ENCODE measurements at regions not wholly inside any gene's neighbourhood (a gene's known extent, or its start where the extent isn't known, plus 50 kb on each side); places are given as distances from the start of the nearest gene placed in this dataset.

DNA sequence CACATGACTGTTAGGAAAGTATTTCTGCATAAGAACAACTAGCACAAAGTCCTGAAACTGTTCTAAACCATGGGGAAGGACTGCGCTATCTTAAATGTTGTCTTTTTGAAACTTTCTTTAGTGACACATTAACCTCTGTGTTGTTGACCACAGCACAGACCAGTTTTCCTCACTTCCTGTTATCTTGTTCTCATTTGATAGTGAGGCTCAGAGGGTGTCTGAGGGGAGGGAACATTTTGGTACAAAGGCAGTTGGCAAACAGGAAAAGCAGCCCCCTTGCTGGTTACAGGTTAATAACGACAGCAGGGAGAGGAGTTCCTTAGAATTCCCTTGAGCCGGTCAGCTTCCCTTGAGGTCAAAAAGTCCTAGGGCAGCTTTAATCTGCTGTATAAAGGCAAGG is 143.5 kb upstream of the BMP2 start:
- CTCF ChIA-PET = no interaction called here
- H3K4me3 ChIP-seq = no peak overlapping the region
- POLR2A ChIA-PET = no interaction called here
- H3K4me2 ChIP-seq = no peak overlapping the region
- no peak for ATAC-seq
- WGBS (ENCODE audit: missing lambda C conversion rate) = 14% methylated on average over 3 of the region's 3 CpGs
- no peaks in the 10 kb centered on the region for H3K9me3 ChIP-seq
- no peak for FAIRE-seq
- H3K27ac ChIP-seq = no peak overlapping the region
- TF ChIP-seq EHF (CRISPR knock-in tag; IDR thresholded peaks at IDR 0.05) (no peak), MYC (IDR thresholded peaks at IDR 0.05; ENCODE audit: borderline replicate concordance, low read length) (no peak), NR3C1 (IDR thresholded peaks at IDR 0.05) (no peak), POLR2AphosphoS2 (conservative IDR thresholded peaks at IDR 0.05; ENCODE audit: low read length) (no peak), RCOR1 (IDR thresholded peaks at IDR 0.05; ENCODE audit: low read depth, low read length) (no peak), PHF8 (IDR thresholded peaks at IDR 0.05; ENCODE audit: borderline replicate concordance, low read depth) (no peak), TFCP2L1 (CRISPR knock-in tag; IDR thresholded peaks at IDR 0.05) (no peak), ZC3H11A (IDR thresholded peaks at IDR 0.05) (no peak), EP300 (IDR thresholded peaks at IDR 0.05) (no peak), RAD21 (conservative IDR thresholded peaks at IDR 0.05 in 1 of 2, IDR thresholded peaks at IDR 0.05 in 1 of 2) (no peak), ZSCAN20 (CRISPR knock-in tag; IDR thresholded peaks at IDR 0.05) (no peak), NFE2L2 (conservative IDR thresholded peaks at IDR 0.05; ENCODE audit: low read length) (no peak), FOSB (CRISPR knock-in tag; IDR thresholded peaks at IDR 0.05) (no peak), GATA3 (IDR thresholded peaks at IDR 0.05; ENCODE audit: borderline replicate concordance) (no peak), KDM5A (IDR thresholded peaks at IDR 0.05) (no peak), HDAC2 (IDR thresholded peaks at IDR 0.05) (no peak), HOXB5 (CRISPR knock-in tag; IDR thresholded peaks at IDR 0.05) (no peak)
- TF ChIP-seq, protein P1, sequence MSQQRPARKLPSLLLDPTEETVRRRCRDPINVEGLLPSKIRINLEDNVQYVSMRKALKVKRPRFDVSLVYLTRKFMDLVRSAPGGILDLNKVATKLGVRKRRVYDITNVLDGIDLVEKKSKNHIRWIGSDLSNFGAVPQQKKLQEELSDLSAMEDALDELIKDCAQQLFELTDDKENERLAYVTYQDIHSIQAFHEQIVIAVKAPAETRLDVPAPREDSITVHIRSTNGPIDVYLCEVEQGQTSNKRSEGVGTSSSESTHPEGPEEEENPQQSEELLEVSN (IDR thresholded peaks at IDR 0.05; ENCODE audit: borderline replicate concordance, low read depth) = no peak
- TF ChIP-seq, protein P2, sequence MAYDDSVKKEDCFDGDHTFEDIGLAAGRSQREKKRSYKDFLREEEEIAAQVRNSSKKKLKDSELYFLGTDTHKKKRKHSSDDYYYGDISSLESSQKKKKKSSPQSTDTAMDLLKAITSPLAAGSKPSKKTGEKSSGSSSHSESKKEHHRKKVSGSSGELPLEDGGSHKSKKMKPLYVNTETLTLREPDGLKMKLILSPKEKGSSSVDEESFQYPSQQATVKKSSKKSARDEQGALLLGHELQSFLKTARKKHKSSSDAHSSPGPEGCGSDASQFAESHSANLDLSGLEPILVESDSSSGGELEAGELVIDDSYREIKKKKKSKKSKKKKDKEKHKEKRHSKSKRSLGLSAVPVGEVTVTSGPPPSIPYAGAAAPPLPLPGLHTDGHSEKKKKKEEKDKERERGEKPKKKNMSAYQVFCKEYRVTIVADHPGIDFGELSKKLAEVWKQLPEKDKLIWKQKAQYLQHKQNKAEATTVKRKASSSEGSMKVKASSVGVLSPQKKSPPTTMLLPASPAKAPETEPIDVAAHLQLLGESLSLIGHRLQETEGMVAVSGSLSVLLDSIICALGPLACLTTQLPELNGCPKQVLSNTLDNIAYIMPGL (CRISPR knock-in tag; IDR thresholded peaks at IDR 0.05; ENCODE audit: borderline replicate concordance) = no peak
- no peaks in the 10 kb centered on the region for H3K4me1 ChIP-seq
- no peak for DNase-seq (ENCODE audit: low read depth in 1 of 2, low spot score in 1 of 2)

DNA sequence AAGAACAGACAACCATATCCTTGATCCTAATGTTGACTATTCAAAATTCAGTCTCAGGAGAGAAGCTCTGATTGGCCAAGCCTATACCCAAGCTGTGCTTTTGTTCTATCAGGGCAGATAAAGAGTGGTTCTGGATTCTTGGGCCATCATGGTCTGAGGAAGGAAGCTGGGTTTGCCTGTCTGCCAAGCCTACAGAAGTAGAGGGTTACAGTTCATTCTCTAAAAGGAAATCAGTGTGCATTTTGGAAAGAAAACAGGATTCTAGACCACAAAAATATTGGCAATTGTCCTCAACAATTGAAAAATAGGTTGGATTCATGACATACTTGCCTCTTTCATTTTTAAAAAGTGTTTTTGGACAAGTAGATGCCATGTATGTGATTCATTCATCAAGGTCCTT is 145.4 kb upstream of the BMP2 start:
- ATAC-seq = no peak
- H3K4me2 ChIP-seq = no peak overlapping the region
- TF ChIP-seq MAFK (IDR thresholded peaks at IDR 0.05; ENCODE audit: partially characterized antibody) (no peak), HEYL (CRISPR knock-in tag; IDR thresholded peaks at IDR 0.05) (no peak), MYC (IDR thresholded peaks at IDR 0.05; ENCODE audit: borderline replicate concordance, low read length) (no peak), JUN (IDR thresholded peaks at IDR 0.05) (no peak), CBX8 (IDR thresholded peaks at IDR 0.05) (no peak), MAZ (IDR thresholded peaks at IDR 0.05; ENCODE audit: borderline replicate concordance, low read depth, low read length) (no peak), ZSCAN20 (CRISPR knock-in tag; IDR thresholded peaks at IDR 0.05) (no peak), ESRRA (IDR thresholded peaks at IDR 0.05; ENCODE audit: borderline replicate concordance, low read length) (no peak), EHMT2 (IDR thresholded peaks at IDR 0.05; ENCODE audit: low read depth) (no peak), GATA3 (IDR thresholded peaks at IDR 0.05; ENCODE audit: borderline replicate concordance) (no peak)
- TF ChIP-seq, protein P3, sequence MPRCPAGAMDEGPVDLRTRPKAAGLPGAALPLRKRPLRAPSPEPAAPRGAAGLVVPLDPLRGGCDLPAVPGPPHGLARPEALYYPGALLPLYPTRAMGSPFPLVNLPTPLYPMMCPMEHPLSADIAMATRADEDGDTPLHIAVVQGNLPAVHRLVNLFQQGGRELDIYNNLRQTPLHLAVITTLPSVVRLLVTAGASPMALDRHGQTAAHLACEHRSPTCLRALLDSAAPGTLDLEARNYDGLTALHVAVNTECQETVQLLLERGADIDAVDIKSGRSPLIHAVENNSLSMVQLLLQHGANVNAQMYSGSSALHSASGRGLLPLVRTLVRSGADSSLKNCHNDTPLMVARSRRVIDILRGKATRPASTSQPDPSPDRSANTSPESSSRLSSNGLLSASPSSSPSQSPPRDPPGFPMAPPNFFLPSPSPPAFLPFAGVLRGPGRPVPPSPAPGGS (IDR thresholded peaks at IDR 0.05) = no peak
- TF ChIP-seq, protein P4, sequence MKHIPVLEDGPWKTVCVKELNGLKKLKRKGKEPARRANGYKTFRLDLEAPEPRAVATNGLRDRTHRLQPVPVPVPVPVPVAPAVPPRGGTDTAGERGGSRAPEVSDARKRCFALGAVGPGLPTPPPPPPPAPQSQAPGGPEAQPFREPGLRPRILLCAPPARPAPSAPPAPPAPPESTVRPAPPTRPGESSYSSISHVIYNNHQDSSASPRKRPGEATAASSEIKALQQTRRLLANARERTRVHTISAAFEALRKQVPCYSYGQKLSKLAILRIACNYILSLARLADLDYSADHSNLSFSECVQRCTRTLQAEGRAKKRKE (CRISPR knock-in tag; IDR thresholded peaks at IDR 0.05; ENCODE audit: low read depth) = no peak
- TF ChIP-seq, protein P5, sequence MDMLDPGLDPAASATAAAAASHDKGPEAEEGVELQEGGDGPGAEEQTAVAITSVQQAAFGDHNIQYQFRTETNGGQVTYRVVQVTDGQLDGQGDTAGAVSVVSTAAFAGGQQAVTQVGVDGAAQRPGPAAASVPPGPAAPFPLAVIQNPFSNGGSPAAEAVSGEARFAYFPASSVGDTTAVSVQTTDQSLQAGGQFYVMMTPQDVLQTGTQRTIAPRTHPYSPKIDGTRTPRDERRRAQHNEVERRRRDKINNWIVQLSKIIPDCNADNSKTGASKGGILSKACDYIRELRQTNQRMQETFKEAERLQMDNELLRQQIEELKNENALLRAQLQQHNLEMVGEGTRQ (IDR thresholded peaks at IDR 0.05) = no peak
- TF ChIP-seq, protein P6, sequence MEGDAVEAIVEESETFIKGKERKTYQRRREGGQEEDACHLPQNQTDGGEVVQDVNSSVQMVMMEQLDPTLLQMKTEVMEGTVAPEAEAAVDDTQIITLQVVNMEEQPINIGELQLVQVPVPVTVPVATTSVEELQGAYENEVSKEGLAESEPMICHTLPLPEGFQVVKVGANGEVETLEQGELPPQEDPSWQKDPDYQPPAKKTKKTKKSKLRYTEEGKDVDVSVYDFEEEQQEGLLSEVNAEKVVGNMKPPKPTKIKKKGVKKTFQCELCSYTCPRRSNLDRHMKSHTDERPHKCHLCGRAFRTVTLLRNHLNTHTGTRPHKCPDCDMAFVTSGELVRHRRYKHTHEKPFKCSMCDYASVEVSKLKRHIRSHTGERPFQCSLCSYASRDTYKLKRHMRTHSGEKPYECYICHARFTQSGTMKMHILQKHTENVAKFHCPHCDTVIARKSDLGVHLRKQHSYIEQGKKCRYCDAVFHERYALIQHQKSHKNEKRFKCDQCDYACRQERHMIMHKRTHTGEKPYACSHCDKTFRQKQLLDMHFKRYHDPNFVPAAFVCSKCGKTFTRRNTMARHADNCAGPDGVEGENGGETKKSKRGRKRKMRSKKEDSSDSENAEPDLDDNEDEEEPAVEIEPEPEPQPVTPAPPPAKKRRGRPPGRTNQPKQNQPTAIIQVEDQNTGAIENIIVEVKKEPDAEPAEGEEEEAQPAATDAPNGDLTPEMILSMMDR (IDR thresholded peaks at IDR 0.05) = no peak
- ChIA-PET POLR2A (no interaction called here), CTCF (no interaction called here)
- H3K4me3 ChIP-seq = no peak overlapping the region
- H3K9me3 ChIP-seq = no peaks in the 10 kb centered on the region
- H3K27ac ChIP-seq = no peak overlapping the region
- DNase-seq (ENCODE audit: low read depth in 1 of 2, low spot score in 1 of 2) = no peak
- FAIRE-seq = no peak
- H3K4me1 ChIP-seq = no peaks in the 10 kb centered on the region

Measured in A549 (cell line).